CD14-positive monocyte (primary cell): ENCODE measurements at regions not wholly inside any gene's neighbourhood (a gene's known extent, or its start where the extent isn't known, plus 50 kb on each side); places are given as distances from the start of the nearest gene placed in this dataset.

ENCODE experiments used
- DNase-seq, 3 donors: peaks; one replicate each; pipeline ENCODE4 v3.0.0-alpha.2; 2011 to 2022
- H2AFZ ChIP-seq: 2 replicates; pipeline ENCODE4 v1.6.0; 2012; ENCODE audit warnings: mild to moderate bottlenecking, low read depth, low read length, inconsistent platforms; ENCODE audit not compliant: insufficient read depth, poor library complexity, severe bottlenecking
- H3K27ac ChIP-seq, 2 donors: 1 replicate in 1 of 2; 2 replicates in 1 of 2; pipeline ENCODE4 v1.5.1; 2012 to 2013; ENCODE audit warnings: low read length in 2 of 2, control low read depth in 1 of 2, inconsistent platforms in 1 of 2, low read depth in 1 of 2, mild to moderate bottlenecking in 1 of 2
- H3K27me3 ChIP-seq, 2 donors: one replicate each; pipeline versions ENCODE4 v1.6.0 to v1.6.1; 2011 to 2013; ENCODE audit warnings: low read length in 2 of 2; ENCODE audit not compliant: control insufficient read depth in 2 of 2, insufficient read depth in 2 of 2
- H3K36me3 ChIP-seq, 2 donors: replicated peaks in 1 of 2; 1 replicate in 1 of 2; 2 replicates in 1 of 2; pipeline versions ENCODE4 v1.5.1 to v1.6.1; 2012 to 2013; ENCODE audit warnings: low read length in 2 of 2, control low read depth in 1 of 2, inconsistent platforms in 1 of 2, mild to moderate bottlenecking in 1 of 2; ENCODE audit not compliant: insufficient read depth in 2 of 2, control insufficient read depth in 1 of 2
- H3K4me1 ChIP-seq, 2 donors: 1 replicate in 1 of 2; 2 replicates in 1 of 2; pipeline versions ENCODE4 v1.5.1 to v1.6.1; 2012 to 2013; ENCODE audit warnings: low read length in 2 of 2, control low read depth in 1 of 2, inconsistent platforms in 1 of 2, mild to moderate bottlenecking in 1 of 2, moderate library complexity in 1 of 2; ENCODE audit not compliant: insufficient read depth in 2 of 2, control insufficient read depth in 1 of 2
- H3K4me2 ChIP-seq: replicated peaks from 2 replicates; pipeline ENCODE3; 2012; ENCODE audit warnings: low read length, moderate library complexity, mild to moderate bottlenecking; ENCODE audit not compliant: poor library complexity, severe bottlenecking; ENCODE audit errors: extremely low read depth
- H3K4me3 ChIP-seq, 3 experiments: fragments of 200-600 bp in 1 of 3; sonication (generic) in 1 of 3; replicated peaks in 1 of 3; 1 replicate in 2 of 3; 2 replicates in 1 of 3; pipeline ENCODE4 v1.5.1; 2011 to 2013; ENCODE audit warnings: low read length in 3 of 3, mild to moderate bottlenecking in 3 of 3, control low read depth in 2 of 3, low read depth in 2 of 3, inconsistent platforms in 1 of 3, moderate library complexity in 1 of 3
- H3K79me2 ChIP-seq: 2 replicates; pipeline ENCODE4 v1.6.0; 2012; ENCODE audit warnings: mild to moderate bottlenecking, control low read depth, inconsistent platforms, low read length, moderate library complexity; ENCODE audit not compliant: insufficient read depth
- H3K9ac ChIP-seq: 2 replicates; pipeline ENCODE4 v1.6.0; 2017; ENCODE audit warnings: low read length, mild to moderate bottlenecking; ENCODE audit not compliant: insufficient read depth, poor library complexity, severe bottlenecking
- H3K9me3 ChIP-seq, 2 donors: replicated peaks in 1 of 2; 1 replicate in 1 of 2; 2 replicates in 1 of 2; pipeline versions ENCODE4 v1.5.1 to v1.6.1; 2012 to 2013; ENCODE audit warnings: low read length in 2 of 2, control low read depth in 1 of 2; ENCODE audit not compliant: control insufficient read depth in 1 of 2, insufficient read depth in 1 of 2
- H4K20me1 ChIP-seq: 2 replicates; pipeline ENCODE4 v1.6.0; 2012; ENCODE audit warnings: mild to moderate bottlenecking, low read length, control low read depth, moderate library complexity; ENCODE audit not compliant: insufficient read depth
- H3K27ac Mint-ChIP-seq, 7 donors: one replicate each; pipeline ENCODE4 v1.8.0; 2020; ENCODE audit warnings: mild to moderate bottlenecking in 7 of 7, mixed read lengths in 7 of 7, moderate library complexity in 6 of 7, inconsistent platforms in 2 of 7
- H3K27me3 Mint-ChIP-seq, 3 donors: one replicate each; pipeline ENCODE4 v1.8.0; 2021 to 2022; ENCODE audit warnings: low read depth in 3 of 3, mild to moderate bottlenecking in 3 of 3, mixed read lengths in 3 of 3, moderate library complexity in 3 of 3, inconsistent platforms in 1 of 3
- H3K36me3 Mint-ChIP-seq, 2 donors: one replicate each; pipeline ENCODE4 v1.8.0; 2020; ENCODE audit warnings: mixed read lengths in 2 of 2, inconsistent platforms in 1 of 2, mild to moderate bottlenecking in 1 of 2
- H3K4me1 Mint-ChIP-seq: one replicate; pipeline ENCODE4 v1.8.0; 2020; ENCODE audit warnings: mild to moderate bottlenecking, mixed read lengths
- H3K4me3 Mint-ChIP-seq, 2 donors: one replicate each; pipeline ENCODE4 v1.8.0; 2020; ENCODE audit warnings: mild to moderate bottlenecking in 2 of 2, mixed read lengths in 2 of 2, moderate library complexity in 1 of 2
- H3K9me3 Mint-ChIP-seq, 7 donors: one replicate each; pipeline ENCODE4 v1.8.0; 2020 to 2022; ENCODE audit warnings: mixed read lengths in 7 of 7, mild to moderate bottlenecking in 6 of 7, moderate library complexity in 6 of 7, inconsistent platforms in 2 of 7
- WGBS: methylation state at CpG from one replicate; pipeline ENCODE4 v1.1.5; 2013; ENCODE audit warnings: missing lambda C conversion rate; ENCODE audit not compliant: insufficient coverage; 5-methylcytosine and 5-hydroxymethylcytosine counted together
- intact Hi-C, 2 donors: fragments of 100-400 bp; cut with micrococcal nuclease; formaldehyde crosslinking; loops; one replicate each; pipeline versions ENCODE4 v1.15.0 to v1.15.1; 2023
- TF ChIP-seq, protein P1 (sequence below): fragments of 200-600 bp; IDR thresholded peaks from one replicate; pipeline ENCODE4 v1.8.0; 2022; ENCODE audit warnings: antibody characterized with exemption, mild to moderate bottlenecking

DNA sequence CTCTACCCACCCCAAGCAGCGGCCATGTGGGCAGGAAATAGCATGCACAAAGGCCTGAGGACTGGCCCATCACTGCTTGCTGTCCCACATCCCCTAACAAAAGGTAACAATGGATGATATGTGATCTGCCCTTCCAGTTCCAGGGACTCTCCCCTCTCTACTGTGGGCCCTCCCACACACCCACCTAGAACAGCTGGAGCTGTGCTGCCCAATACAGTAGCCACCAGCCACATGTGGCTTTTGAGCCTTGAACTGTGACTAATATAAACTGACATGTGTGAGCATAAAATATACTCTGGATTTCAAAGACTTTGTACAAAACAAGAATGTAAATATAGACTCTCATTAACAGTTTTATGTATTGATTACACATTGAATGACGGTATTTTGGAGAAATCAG lies 78.1 kb downstream of the C5orf15 start:
- Histone ChIP-seq H3K9me3 (no peaks in the 10 kb centered on the region), H3K36me3 (no peaks in the 10 kb centered on the region), H3K27me3 (no peaks in the 10 kb centered on the region), H3K4me1 (no peaks in the 10 kb centered on the region), H3K79me2 (no peaks in the 10 kb centered on the region), H3K9ac (no peak overlapping the region), H3K4me2 (no peak overlapping the region), H3K27ac (no peak overlapping the region), H4K20me1 (no peaks in the 10 kb centered on the region), H2AFZ (no peak overlapping the region), H3K4me3 (no peak overlapping the region)
- Mint-ChIP-seq H3K9me3 (peaks cover 0 to 4% (median 0%) of the 10 kb centered on the region in 7 donors), H3K4me3 (no peak overlapping the region), H3K27me3 (peaks cover 0 to 6% (median 3%) of the 10 kb centered on the region in 3 donors), H3K27ac (no peak overlapping the region), H3K36me3 (no peaks in the 10 kb centered on the region), H3K4me1 (no peaks in the 10 kb centered on the region)
- TF ChIP-seq, protein P1, sequence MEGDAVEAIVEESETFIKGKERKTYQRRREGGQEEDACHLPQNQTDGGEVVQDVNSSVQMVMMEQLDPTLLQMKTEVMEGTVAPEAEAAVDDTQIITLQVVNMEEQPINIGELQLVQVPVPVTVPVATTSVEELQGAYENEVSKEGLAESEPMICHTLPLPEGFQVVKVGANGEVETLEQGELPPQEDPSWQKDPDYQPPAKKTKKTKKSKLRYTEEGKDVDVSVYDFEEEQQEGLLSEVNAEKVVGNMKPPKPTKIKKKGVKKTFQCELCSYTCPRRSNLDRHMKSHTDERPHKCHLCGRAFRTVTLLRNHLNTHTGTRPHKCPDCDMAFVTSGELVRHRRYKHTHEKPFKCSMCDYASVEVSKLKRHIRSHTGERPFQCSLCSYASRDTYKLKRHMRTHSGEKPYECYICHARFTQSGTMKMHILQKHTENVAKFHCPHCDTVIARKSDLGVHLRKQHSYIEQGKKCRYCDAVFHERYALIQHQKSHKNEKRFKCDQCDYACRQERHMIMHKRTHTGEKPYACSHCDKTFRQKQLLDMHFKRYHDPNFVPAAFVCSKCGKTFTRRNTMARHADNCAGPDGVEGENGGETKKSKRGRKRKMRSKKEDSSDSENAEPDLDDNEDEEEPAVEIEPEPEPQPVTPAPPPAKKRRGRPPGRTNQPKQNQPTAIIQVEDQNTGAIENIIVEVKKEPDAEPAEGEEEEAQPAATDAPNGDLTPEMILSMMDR: no peak
- intact Hi-C loops: no loop called here
- DNase-seq: no peak
- 100% methylated on average over 1 of the region's 2 CpGs for WGBS

DNA sequence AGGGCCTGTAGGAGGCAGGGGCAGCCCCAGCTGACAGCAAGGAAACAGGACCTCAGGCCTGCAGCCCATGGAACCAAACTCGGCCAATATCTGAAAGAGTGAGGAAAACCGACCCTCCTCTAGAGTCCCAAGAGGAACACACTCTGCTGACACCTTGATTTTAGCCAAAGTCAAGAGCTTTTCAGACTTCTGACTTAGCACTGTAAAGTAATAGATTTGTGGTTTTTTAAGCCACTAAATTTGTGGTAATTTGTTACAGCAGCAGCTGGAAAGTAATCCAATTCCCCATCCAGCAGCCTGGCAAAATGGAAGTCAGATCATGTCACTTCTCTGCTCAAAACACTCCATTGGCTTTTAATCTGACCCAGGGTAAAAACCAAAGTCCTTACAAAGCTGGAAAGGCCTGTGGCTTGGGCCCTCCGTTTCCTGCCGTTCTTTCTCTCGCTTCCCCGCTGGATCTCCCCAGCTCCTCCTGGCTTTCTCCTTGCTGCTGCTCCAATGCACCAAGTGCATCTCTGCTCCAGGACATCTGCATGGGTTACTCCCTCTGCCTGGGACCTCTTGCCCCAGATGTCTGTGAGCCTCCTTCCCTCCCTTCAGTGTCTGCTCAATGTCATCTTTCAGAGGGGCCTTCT lies 79.0 kb downstream of the C5orf15 start:
- TF ChIP-seq, protein P1: no peak

More for the DNA sequence above, 79.0 kb downstream of the C5orf15 start:
- Histone ChIP-seq H3K27ac (no peak overlapping the region), H3K4me3 (no peak overlapping the region), H3K9me3 (no peaks in the 10 kb centered on the region), H3K36me3 (no peaks in the 10 kb centered on the region), H3K27me3 (no peaks in the 10 kb centered on the region), H3K4me1 (no peaks in the 10 kb centered on the region), H4K20me1 (no peaks in the 10 kb centered on the region), H3K9ac (no peak overlapping the region), H3K4me2 (no peak overlapping the region), H3K79me2 (no peaks in the 10 kb centered on the region), H2AFZ (no peak overlapping the region)
- no peak for DNase-seq
- Mint-ChIP-seq H3K36me3 (no peaks in the 10 kb centered on the region), H3K4me3 (no peak overlapping the region), H3K9me3 (peaks cover 0 to 4% (median 0%) of the 10 kb centered on the region in 7 donors), H3K27ac (no peak overlapping the region), H3K4me1 (no peaks in the 10 kb centered on the region), H3K27me3 (peaks cover 0 to 6% (median 4%) of the 10 kb centered on the region in 3 donors)
- 86% methylated on average over 5 of the region's 6 CpGs for WGBS
- intact Hi-C loops: no loop called here
